ES-I3 (cell line): ENCODE measurements at regions not wholly inside any gene's neighbourhood (a gene's known extent, or its start where the extent isn't known, plus 50 kb on each side); places are given as distances from the start of the nearest gene placed in this dataset.
"Not testable (repeated sequence)": the region's sequence is repeated elsewhere in the genome, so short reads cannot be mapped to it uniquely, and the experiment has no call there.

Experiments used
- H3K36me3 ChIP-seq: 2 replicates; pipeline ENCODE4 v1.6.1; 2013; ENCODE audit warnings: mild to moderate bottlenecking, low read length, control low read depth, moderate library complexity; ENCODE audit not compliant: insufficient read depth
- H3K4me1 ChIP-seq: 2 replicates; pipeline ENCODE4 v1.6.1; 2013; ENCODE audit warnings: mild to moderate bottlenecking, control low read depth, low read length; ENCODE audit not compliant: insufficient read depth
- H3K9ac ChIP-seq: 2 replicates; pipeline ENCODE4 v1.6.1; 2013; ENCODE audit warnings: low read depth, mild to moderate bottlenecking, low read length, moderate library complexity
- H3K9me3 ChIP-seq: 2 replicates; pipeline ENCODE4 v1.6.1; 2013; ENCODE audit warnings: mild to moderate bottlenecking, low read length, moderate library complexity; ENCODE audit not compliant: control insufficient read depth, insufficient read depth

- H3K9me3 ChIP-seq, H3K36me3 ChIP-seq, H3K4me1 ChIP-seq, H3K9ac ChIP-seq: not testable (repeated sequence)
Measured at GRCh38 chr15:20247137-20247536, 294.5 kb downstream of the GOLGA6L6 start.

- H3K9me3 ChIP-seq, H3K4me1 ChIP-seq, H3K9ac ChIP-seq, H3K36me3 ChIP-seq: not testable (repeated sequence)
Measured at GRCh38 chr15:20246624-20247023, 295.0 kb downstream of the GOLGA6L6 start.

GRCh38 chr15:20245856-20246255 is 295.7 kb downstream of the GOLGA6L6 start:
- H3K36me3 ChIP-seq, H3K4me1 ChIP-seq, H3K9me3 ChIP-seq, H3K9ac ChIP-seq: not testable (repeated sequence)

- not testable (repeated sequence) for H3K36me3 ChIP-seq, H3K4me1 ChIP-seq, H3K9me3 ChIP-seq, H3K9ac ChIP-seq
Measured at GRCh38 chr15:20244792-20245191, 296.8 kb downstream of the GOLGA6L6 start.

GRCh38 chr15:20243486-20244240 is 297.9 kb downstream of the GOLGA6L6 start:
- H3K9ac ChIP-seq, H3K4me1 ChIP-seq, H3K9me3 ChIP-seq, H3K36me3 ChIP-seq: not testable (repeated sequence)

- not testable (repeated sequence) for H3K9me3 ChIP-seq, H3K4me1 ChIP-seq, H3K9ac ChIP-seq, H3K36me3 ChIP-seq
Measured at GRCh38 chr15:20240366-20240917, 301.2 kb downstream of the GOLGA6L6 start.

GRCh38 chr15:20239186-20239585 is 302.4 kb downstream of the GOLGA6L6 start:
- H3K36me3 ChIP-seq, H3K9me3 ChIP-seq, H3K4me1 ChIP-seq, H3K9ac ChIP-seq: not testable (repeated sequence)

GRCh38 chr15:20237256-20238020 is 304.2 kb downstream of the GOLGA6L6 start:
- not testable (repeated sequence) for H3K9me3 ChIP-seq

GRCh38 chr15:20235728-20236127 is 305.9 kb downstream of the GOLGA6L6 start:
- H3K9me3 ChIP-seq, H3K36me3 ChIP-seq: not testable (repeated sequence)

More at GRCh38 chr15:20237256-20238020, 304.2 kb downstream of the GOLGA6L6 start:
- not testable (repeated sequence) for H3K36me3 ChIP-seq, H3K4me1 ChIP-seq, H3K9ac ChIP-seq

GRCh38 chr15:20234006-20234540 is 307.5 kb downstream of the GOLGA6L6 start:
- H3K9ac ChIP-seq, H3K36me3 ChIP-seq, H3K9me3 ChIP-seq, H3K4me1 ChIP-seq: not testable (repeated sequence)

More at GRCh38 chr15:20235728-20236127, 305.9 kb downstream of the GOLGA6L6 start:
- H3K4me1 ChIP-seq, H3K9ac ChIP-seq: not testable (repeated sequence)

- H3K36me3 ChIP-seq, H3K9me3 ChIP-seq, H3K4me1 ChIP-seq, H3K9ac ChIP-seq: not testable (repeated sequence)
Measured at GRCh38 chr15:20232457-20232856, 309.1 kb downstream of the GOLGA6L6 start.

GRCh38 chr15:20230656-20231055 is 310.9 kb downstream of the GOLGA6L6 start:
- not testable (repeated sequence) for H3K4me1 ChIP-seq, H3K36me3 ChIP-seq, H3K9me3 ChIP-seq, H3K9ac ChIP-seq

GRCh38 chr15:20228791-20229190 is 312.8 kb downstream of the GOLGA6L6 start:
- H3K9me3 ChIP-seq, H3K9ac ChIP-seq, H3K36me3 ChIP-seq, H3K4me1 ChIP-seq: not testable (repeated sequence)

GRCh38 chr15:20227119-20227853 is 314.3 kb downstream of the GOLGA6L6 start:
- H3K9ac ChIP-seq, H3K4me1 ChIP-seq, H3K36me3 ChIP-seq, H3K9me3 ChIP-seq: not testable (repeated sequence)
